Lower leg skin (tissue), 4 donors: ENCODE measurements at regions not wholly inside any gene's neighbourhood (a gene's known extent, or its start where the extent isn't known, plus 50 kb on each side); places are given as distances from the start of the nearest gene placed in this dataset.

Source experiments
- DNase-seq, 2 donors: peaks; one replicate each; pipeline ENCODE4 v3.0.0-alpha.2; 2019; ENCODE audit warnings: low spot score in 2 of 2
- H3K4me3 ChIP-seq: fragments of 200-600 bp; sonication (generic); 2 replicates; pipeline ENCODE4 v1.5.1; 2017; ENCODE audit warnings: mild to moderate bottlenecking, low read depth; ENCODE audit not compliant: poor library complexity, severe bottlenecking
- CTCF ChIP-seq, 3 donors: fragments of 450-650 bp; IDR thresholded peaks; one replicate each; pipeline ENCODE4 v1.5.1; 2016; ENCODE audit warnings: antibody characterized with exemption in 3 of 3, mild to moderate bottlenecking in 3 of 3, moderate library complexity in 2 of 3
- POLR2A ChIP-seq, 2 donors: fragments of 450-650 bp; IDR thresholded peaks; one replicate each; pipeline ENCODE4 v1.6.1; 2016 to 2017; ENCODE audit warnings: antibody characterized with exemption in 2 of 2, mild to moderate bottlenecking in 1 of 2, moderate library complexity in 1 of 2
- WGBS, 2 donors: methylation state at CpG; one replicate each; pipeline ENCODE4 v1.1.5; 2018; 5-methylcytosine and 5-hydroxymethylcytosine counted together
- intact Hi-C: fragments of 100-400 bp; cut with DNase I; formaldehyde crosslinking; loops from one replicate; pipeline ENCODE4 v1.15.0; 2023; ENCODE audit warnings: low total_unique reads

GRCh38 chr5:92459654-92460053, 1076.5 kb upstream of the ARRDC3 start:
- intact Hi-C loops, result no loop called here
- H3K4me3 ChIP-seq, result no peak overlapping the region

GRCh38 chr5:92455011-92455410, 1071.9 kb upstream of the ARRDC3 start:
- no peak for DNase-seq
- TF ChIP-seq CTCF (IDR thresholded peaks at IDR 0.05) (no peak), POLR2A (IDR thresholded peaks at IDR 0.05) (no peak)
- WGBS, 2 donors, result 68 to 74% methylated on average over 3 of the region's 3 CpGs
- intact Hi-C loops, result no loop called here
- H3K4me3 ChIP-seq, result no peak overlapping the region

More at GRCh38 chr5:92459654-92460053, 1076.5 kb upstream of the ARRDC3 start:
- 47 to 56% methylated on average over 1 of the region's 1 CpG for WGBS, 2 donors
- TF ChIP-seq POLR2A (IDR thresholded peaks at IDR 0.05) (no peak), CTCF (IDR thresholded peaks at IDR 0.05) (no peak)
- no peak for DNase-seq

- DNase-seq, result no peak
- 76 to 77% methylated on average over 2 of the region's 2 CpGs for WGBS, 2 donors
- intact Hi-C loops, result no loop called here
- no peak for TF ChIP-seq CTCF (IDR thresholded peaks at IDR 0.05)
- no peak for TF ChIP-seq POLR2A (IDR thresholded peaks at IDR 0.05)
- no peak overlapping the region for H3K4me3 ChIP-seq
Measured at GRCh38 chr5:92444888-92445287, 1061.8 kb upstream of the ARRDC3 start.

- TF ChIP-seq POLR2A (IDR thresholded peaks at IDR 0.05) (no peak), CTCF (IDR thresholded peaks at IDR 0.05) (no peak)
- no peak for DNase-seq
- intact Hi-C loops, result no loop called here
- WGBS, 2 donors, result 92 to 95% methylated on average over 3 of the region's 3 CpGs
- H3K4me3 ChIP-seq, result no peak overlapping the region
Measured at GRCh38 chr5:92435781-92436180, 1052.7 kb upstream of the ARRDC3 start.

GRCh38 chr5:92429646-92430045, 1046.5 kb upstream of the ARRDC3 start:
- no peak for TF ChIP-seq CTCF (IDR thresholded peaks at IDR 0.05)
- no peak for TF ChIP-seq POLR2A (IDR thresholded peaks at IDR 0.05)
- 70 to 80% methylated on average over 3 of the region's 3 CpGs for WGBS, 2 donors
- intact Hi-C loops, result no loop called here

GRCh38 chr5:92428415-92428814, 1045.3 kb upstream of the ARRDC3 start:
- intact Hi-C loops, result no loop called here
- no peak for DNase-seq
- 72 to 77% methylated on average over 4 of the region's 4 CpGs for WGBS, 2 donors
- TF ChIP-seq CTCF (IDR thresholded peaks at IDR 0.05), result no peak
- TF ChIP-seq POLR2A (IDR thresholded peaks at IDR 0.05), result no peak
- no peak overlapping the region for H3K4me3 ChIP-seq

More at GRCh38 chr5:92429646-92430045, 1046.5 kb upstream of the ARRDC3 start:
- no peak for DNase-seq
- no peak overlapping the region for H3K4me3 ChIP-seq
